ENCODE measurements at regions not wholly inside any gene's neighbourhood (a gene's known extent, or its start where the extent isn't known, plus 50 kb on each side); places are given as distances from the start of the nearest gene placed in this dataset.

DNA sequence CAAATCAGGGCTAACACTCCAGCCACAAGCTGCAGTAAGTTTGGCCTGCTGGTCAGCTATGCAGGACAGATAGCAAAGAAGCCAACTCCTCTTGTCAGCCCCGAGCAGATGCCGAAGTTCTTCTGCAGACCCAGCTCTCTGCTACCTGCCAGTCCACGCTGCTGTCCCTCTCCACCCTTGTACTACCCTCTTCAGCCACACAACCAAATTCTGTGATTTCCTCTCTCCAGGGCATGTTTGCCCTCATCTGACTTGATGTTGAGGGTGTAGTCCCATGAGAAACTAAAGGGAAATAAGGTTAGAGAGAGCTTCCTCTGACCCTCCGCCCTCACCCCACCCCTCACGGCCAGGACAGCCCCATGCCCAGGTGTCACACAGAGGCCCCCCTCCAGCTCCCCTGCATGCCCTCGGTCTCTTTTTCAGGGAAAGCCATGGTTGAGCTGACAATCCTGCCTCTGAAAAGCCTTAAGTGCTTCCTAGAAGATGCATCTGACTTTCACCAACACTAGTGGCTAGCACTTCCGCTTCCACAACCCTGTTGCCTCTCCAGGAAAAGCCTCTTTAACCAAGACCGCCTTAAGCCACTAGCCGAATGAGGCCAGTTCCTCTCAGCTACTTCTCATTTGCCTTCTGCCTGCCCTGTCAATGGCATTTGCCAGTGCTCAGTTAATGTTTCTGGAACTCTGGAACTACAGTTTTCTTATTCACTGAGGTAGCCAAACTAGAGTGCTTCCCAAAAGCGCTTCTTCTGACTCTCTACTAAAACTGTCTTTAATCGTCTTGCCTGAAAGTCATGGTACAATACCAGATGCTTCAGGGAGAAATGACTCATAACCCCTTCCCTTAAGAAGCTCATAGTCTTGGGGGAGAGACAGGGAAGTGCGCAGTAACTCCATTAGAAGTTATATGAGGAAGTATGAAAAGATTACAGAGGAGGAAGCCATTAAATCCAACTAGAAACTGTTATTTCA is 300.4 kb upstream of the STT3B start:
- DNase-seq: no peak

DNA sequence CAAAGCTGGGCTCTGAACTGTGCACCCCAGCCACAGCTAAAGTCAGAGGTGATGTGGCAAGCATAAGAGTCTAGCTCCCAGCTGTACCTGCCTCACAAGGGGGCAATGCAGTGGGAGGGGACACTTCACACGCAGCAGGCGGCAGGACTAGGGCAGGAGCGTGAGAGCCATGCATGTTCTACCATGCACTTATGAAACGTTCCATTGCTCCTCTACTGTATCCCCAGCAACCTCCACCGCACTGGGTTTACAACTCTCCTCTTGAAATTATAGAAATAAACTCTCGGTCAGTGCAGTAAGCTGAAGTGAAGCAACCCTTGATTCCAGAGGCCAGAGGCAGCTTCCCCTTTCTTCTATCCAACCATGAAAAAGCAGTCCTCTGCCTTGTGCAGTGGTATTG is 298.6 kb upstream of the STT3B start:
- DNase-seq: no peak

- DNase-seq: no peak
These were observed 297.5 kb upstream of the STT3B start for GRCh38 chr3:31235062-31235700.

GRCh38 chr3:31237887-31238286 is 294.8 kb upstream of the STT3B start:
- no peak for DNase-seq

GRCh38 chr3:31240013-31240412 is 292.7 kb upstream of the STT3B start:
- no peak for DNase-seq

DNA sequence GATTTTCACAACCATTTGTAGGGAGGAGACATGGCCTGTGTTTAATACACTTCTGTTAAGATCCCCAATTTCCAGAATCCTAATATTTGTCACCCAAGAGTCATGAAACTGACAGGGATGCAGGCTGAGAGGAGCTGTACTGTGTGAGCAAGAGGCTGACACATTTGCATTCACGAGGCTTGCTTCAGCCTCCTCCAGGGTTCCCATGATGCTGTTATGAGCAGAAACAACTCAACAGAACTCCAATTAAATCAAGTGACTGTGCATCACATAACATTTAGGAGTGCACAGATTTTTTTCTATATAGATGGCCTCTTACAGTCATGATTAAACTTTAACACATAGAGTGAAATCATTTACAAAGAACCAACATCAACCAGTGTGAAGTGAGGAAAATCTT is 292.3 kb upstream of the STT3B start:
- DNase-seq: no peak

- DNase-seq: no peak
These were observed 291.9 kb upstream of the STT3B start for GRCh38 chr3:31240874-31241273.

GRCh38 chr3:31241533-31241932 is 291.2 kb upstream of the STT3B start:
- no peak for DNase-seq

GRCh38 chr3:31242026-31242960 is 290.4 kb upstream of the STT3B start:
- no peak for DNase-seq

GRCh38 chr3:31244929-31245817 is 287.6 kb upstream of the STT3B start:
- no peak for DNase-seq

- DNase-seq: no peak
These were observed 286.2 kb upstream of the STT3B start for GRCh38 chr3:31246293-31247062.

DNA sequence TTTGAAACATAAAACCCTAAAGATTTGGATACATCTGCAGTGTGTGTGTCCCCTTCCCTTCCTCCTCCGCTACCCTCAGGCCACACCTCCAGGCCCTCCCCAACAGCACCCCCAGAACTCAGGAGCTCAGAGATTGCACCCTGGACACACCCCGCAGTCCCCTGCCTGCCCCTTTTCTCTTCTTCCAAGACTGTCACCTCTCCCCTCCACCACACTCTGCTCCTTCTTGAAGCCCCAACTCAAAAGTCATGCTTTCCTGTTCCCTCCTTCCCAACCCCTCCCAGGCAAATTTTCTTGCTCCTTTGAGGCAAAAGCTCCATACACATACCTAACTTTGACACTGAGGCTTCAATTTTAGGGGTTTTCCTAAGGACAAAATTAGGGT is 285.7 kb upstream of the STT3B start:
- DNase-seq: no peak

DNA sequence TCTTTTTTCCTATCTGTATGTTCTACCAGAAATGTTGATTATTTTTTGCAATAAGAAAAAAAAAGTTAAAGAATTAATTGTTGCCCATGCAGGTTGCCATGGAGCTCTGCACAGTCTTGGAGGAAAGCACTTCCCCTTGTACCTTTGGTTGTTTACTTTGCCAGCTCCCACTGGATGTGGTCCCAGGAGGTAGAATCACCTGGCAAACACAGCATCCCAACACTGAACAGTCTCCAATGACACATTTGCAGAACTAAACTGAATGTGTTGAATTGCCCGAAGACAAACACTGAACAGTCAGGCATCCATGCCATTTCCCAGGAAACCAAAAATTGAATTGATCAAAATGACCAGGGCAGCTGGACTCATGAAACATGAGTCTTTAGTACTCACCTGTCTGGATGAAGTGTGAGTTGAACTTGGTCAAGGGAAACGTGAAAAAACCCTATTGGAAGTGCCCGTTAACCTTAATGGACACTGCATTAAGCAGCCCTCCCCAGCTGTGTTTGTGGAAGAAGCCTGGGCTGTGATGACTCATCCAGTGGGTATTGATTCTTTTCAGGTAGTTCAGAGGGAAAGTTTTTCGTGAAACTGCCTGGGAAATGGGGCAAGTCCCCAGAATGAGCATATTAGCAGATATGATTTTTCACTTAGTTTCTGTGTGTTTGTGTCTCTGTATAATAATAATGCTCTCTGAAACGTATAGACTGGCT is 284.7 kb upstream of the STT3B start:
- no peak for DNase-seq

DNA sequence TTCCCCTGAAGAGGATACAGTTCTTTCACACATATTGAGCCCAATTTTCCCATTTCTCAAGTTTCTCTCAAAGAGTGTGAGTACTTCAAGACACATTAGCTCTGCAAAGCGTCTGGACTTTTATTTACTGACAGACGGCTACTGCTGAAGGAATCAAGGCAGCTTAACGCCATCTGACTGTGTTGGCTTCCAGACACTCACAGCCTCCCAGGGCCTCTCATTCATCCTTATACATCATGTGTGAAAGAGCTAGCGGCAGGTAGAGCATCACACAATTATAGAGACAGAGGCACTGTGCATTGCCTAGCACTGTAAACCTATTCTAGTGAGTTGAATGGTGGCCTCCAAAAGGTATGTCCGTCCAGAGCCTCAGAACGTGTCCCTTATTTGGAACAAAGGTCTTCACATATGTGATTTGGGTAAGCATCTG is 284.1 kb upstream of the STT3B start:
- no peak for DNase-seq

DNA sequence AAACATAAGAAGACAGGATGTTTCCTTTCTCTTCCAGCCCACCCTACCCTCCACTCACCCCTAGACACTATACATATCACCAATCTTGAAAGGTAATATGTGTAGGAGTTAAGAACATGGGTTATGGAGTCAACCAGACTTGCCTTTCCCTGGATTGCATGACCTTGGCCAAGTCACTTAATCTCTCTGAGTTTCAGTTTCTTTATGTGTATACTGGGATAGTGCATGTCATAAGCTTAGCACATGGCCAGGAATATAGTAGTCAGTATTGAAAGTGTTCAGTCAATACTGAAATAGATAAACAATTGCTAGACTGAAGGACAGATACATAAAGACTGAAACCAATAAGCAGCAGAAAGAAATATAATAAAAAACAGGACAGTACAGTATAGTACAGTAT is 283.2 kb upstream of the STT3B start:
- DNase-seq: no peak

- no peak for DNase-seq
These were observed 282.5 kb upstream of the STT3B start for GRCh38 chr3:31250116-31250777.

- no peak for DNase-seq
These were observed 281.6 kb upstream of the STT3B start for GRCh38 chr3:31251083-31251482.

GRCh38 chr3:31252216-31253185 is 280.2 kb upstream of the STT3B start:
- DNase-seq: no peak

DNA sequence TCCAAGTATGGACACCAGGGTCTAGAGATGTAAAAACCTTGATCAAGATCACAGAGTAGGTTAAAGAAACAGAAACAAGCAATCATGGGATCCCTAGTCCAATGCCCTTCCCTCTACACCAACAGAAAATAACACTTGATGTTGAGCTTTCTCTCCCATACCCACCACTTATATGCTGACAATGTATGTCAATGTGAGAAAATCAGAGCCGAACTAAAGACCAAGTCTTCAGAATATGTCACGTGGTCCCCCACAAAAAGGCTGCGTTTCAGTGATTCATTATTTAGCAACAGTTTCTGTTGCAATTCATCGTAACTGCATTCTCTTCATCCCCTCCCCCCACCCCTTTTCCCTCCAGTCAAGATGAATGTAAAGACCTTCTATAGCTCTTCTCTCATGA is 278.9 kb upstream of the STT3B start:
- no peak for DNase-seq

Data from activated naive CD4-positive, alpha-beta T cell treated with anti-CD3 and anti-CD28 coated beads, Interleukin-2, amount 50 U/mL, for 16 hours (primary cell).